Chondrocyte (in vitro differentiated cells): ENCODE measurements at regions not wholly inside any gene's neighbourhood (a gene's known extent, or its start where the extent isn't known, plus 50 kb on each side); places are given as distances from the start of the nearest gene placed in this dataset.

ENCODE experiments used
- DNase-seq: peaks from one replicate; pipeline ENCODE4 v3.0.0; 2021; ENCODE audit warnings: mixed read lengths, low spot score
- H3K27ac Mint-ChIP-seq: one replicate; pipeline ENCODE4 v1.8.0; 2021; ENCODE audit warnings: mild to moderate bottlenecking, moderate library complexity, mixed read lengths; ENCODE audit not compliant: unreplicated experiment
- H3K27me3 Mint-ChIP-seq: 2 replicates; pipeline ENCODE4 v1.8.0; 2021; ENCODE audit warnings: low read depth, mixed read lengths
- H3K36me3 Mint-ChIP-seq: 2 replicates; pipeline ENCODE4 v1.8.0; 2021; ENCODE audit warnings: low read depth, mixed read lengths
- H3K4me1 Mint-ChIP-seq: 2 replicates; pipeline ENCODE4 v1.8.0; 2021; ENCODE audit warnings: low read depth, mild to moderate bottlenecking, mixed read lengths
- H3K4me3 Mint-ChIP-seq: one replicate; pipeline ENCODE4 v1.8.0; 2021; ENCODE audit warnings: mild to moderate bottlenecking, moderate library complexity, mixed read lengths; ENCODE audit not compliant: unreplicated experiment
- H3K9me3 Mint-ChIP-seq: 2 replicates; pipeline ENCODE4 v1.8.0; 2021; ENCODE audit warnings: low read depth, mixed read lengths
- TF ChIP-seq, protein P1 (sequence below): fragments of 200-600 bp; sonication (generic); IDR thresholded peaks from 2 replicates; pipeline ENCODE4 v1.5.0; 2021; ENCODE audit warnings: antibody characterized with exemption, mild to moderate bottlenecking, moderate library complexity

DNA sequence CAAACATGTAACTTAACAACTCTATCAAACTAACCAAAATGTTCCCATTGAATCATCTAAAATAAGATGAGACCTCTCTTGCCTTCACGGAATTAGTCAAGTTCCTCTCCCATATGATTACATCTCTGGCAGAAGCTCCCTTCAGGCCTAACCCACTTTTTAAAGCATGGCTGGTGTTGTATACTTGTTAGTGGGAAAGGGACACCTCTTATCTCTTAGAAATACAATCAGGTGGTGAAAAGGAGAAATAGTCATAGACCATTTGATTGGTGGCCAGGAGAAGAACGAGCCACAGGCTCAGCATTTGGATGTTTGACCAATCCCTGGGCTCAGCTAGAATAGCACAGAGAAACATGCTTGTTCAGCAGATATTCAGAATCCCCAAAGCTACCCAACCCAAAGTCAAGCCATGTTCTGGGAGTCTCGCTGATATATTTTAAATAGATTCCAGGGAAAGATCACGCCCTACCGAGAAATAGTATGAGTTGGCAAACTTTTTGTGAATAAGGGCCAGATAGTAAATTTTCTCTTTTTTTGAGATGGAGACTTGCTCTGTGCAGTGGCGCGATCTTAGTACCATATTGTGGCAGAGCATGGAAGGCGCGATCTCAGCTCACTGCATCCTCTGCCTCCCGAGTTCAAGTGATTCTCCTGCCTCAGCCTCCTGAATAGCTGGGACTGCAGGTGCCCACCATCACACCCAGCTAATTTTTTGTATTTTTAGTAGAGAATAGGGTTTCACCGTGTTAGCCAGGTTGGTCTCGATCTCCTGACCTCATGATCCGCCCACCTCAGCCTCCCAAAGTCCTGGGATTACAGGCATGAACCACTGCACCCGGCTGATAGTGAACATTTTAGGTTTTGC lies 126.3 kb upstream of the MYLIP start:
- Mint-ChIP-seq H3K4me3 (no peak overlapping the region), H3K36me3 (no peaks in the 10 kb centered on the region), H3K27ac (no peak overlapping the region), H3K4me1 (peaks cover 3% of the 10 kb centered on the region), H3K9me3 (no peaks in the 10 kb centered on the region), H3K27me3 (peaks cover 10% of the 10 kb centered on the region)
- no peak for DNase-seq
- TF ChIP-seq, protein P1, sequence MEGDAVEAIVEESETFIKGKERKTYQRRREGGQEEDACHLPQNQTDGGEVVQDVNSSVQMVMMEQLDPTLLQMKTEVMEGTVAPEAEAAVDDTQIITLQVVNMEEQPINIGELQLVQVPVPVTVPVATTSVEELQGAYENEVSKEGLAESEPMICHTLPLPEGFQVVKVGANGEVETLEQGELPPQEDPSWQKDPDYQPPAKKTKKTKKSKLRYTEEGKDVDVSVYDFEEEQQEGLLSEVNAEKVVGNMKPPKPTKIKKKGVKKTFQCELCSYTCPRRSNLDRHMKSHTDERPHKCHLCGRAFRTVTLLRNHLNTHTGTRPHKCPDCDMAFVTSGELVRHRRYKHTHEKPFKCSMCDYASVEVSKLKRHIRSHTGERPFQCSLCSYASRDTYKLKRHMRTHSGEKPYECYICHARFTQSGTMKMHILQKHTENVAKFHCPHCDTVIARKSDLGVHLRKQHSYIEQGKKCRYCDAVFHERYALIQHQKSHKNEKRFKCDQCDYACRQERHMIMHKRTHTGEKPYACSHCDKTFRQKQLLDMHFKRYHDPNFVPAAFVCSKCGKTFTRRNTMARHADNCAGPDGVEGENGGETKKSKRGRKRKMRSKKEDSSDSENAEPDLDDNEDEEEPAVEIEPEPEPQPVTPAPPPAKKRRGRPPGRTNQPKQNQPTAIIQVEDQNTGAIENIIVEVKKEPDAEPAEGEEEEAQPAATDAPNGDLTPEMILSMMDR: no peak

DNA sequence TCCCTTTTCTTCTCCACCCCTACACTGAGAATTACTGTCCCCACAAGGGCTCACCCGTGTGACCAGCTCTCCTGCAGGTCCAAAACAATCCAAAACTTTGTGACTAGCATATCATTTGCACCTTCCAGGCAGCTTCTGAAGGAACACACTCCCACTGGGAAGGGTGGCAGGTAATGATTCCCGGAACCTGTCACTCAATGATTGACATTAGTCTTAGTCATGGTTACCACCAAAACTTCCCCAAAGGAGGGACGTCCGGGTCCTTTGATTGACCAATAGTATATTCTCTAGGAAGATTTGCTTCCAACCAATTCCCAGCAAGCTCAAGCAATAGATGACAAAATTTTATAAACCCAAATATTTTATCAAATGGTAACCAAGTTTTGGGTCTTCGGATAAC lies 127.7 kb upstream of the MYLIP start:
- Mint-ChIP-seq H3K4me3 (no peak overlapping the region), H3K4me1 (peaks cover 3% of the 10 kb centered on the region), H3K27me3 (peaks cover 7% of the 10 kb centered on the region), H3K36me3 (no peaks in the 10 kb centered on the region), H3K9me3 (no peaks in the 10 kb centered on the region), H3K27ac (no peak overlapping the region)
- TF ChIP-seq, protein P1: no peak
- DNase-seq: no peak

DNA sequence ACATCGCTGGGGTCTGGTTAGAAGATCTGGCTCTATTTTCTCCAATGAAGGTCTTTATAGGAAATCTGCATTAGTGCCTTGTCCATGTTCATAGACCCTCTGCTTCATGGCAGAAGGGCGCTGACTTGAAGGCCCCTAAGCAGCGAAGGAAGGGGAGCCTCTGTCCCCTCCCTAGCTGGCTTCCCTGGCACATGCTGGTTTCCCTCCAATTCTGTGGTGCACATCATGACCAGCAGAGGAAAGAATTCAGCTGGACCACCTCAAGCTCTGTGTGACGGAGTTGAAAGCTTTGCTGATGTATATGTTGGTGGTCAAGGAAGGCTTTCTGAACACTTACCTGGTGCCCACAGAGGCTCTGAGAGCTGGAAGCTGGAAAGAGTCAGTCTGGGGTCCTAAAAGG lies 129.7 kb upstream of the MYLIP start:
- no peak overlapping the region for H3K27ac Mint-ChIP-seq
- H3K4me1 Mint-ChIP-seq: no peaks in the 10 kb centered on the region
- TF ChIP-seq, protein P1: no peak
- H3K27me3 Mint-ChIP-seq: peaks cover 7% of the 10 kb centered on the region
- H3K4me3 Mint-ChIP-seq: no peak overlapping the region
- no peak for DNase-seq
- no peaks in the 10 kb centered on the region for H3K9me3 Mint-ChIP-seq
- no peaks in the 10 kb centered on the region for H3K36me3 Mint-ChIP-seq

DNA sequence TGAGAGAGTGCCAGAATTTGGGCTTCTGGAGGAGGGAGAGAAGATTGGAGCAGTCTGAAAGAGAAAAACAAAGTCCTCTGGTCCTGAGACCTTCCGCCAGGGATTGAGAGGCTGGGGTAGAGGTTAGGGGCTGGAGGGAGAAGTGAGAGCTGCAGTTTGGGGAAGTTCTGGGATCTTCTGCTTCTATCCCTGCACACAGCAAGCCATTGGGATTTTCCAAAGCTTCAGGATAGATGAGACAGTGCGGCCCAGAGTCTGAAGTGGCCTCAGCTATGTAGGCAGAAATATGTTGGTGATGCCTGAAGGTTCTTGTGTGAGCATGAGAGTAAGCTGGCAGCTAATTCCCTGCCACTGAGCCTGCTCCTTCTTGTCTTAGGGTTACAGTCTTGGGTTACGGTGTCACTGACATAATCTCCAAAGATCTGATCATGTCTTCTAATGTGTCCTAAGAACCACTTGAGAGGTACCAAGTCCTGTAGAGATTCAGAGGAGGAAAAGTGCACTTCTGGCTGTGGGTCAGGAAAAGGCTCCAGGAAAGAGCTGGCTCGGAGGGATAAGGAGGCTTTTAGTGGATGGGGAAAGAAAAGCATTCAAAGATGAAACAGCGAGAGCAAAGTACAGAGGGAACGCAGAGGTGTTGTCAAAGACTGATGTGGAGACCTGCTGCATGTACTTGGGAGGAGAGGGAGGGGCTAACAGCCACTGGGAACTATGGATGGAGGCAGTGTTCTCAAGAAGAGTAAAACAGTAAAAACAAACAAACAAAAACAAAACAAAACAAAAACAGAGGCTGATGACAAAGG lies 131.1 kb upstream of the MYLIP start:
- TF ChIP-seq, protein P1: no peak
- peaks cover 7% of the 10 kb centered on the region for H3K27me3 Mint-ChIP-seq
- H3K9me3 Mint-ChIP-seq: no peaks in the 10 kb centered on the region
- H3K27ac Mint-ChIP-seq: no peak overlapping the region
- no peak overlapping the region for H3K4me3 Mint-ChIP-seq
- H3K36me3 Mint-ChIP-seq: no peaks in the 10 kb centered on the region
- no peaks in the 10 kb centered on the region for H3K4me1 Mint-ChIP-seq
- DNase-seq: no peak

DNA sequence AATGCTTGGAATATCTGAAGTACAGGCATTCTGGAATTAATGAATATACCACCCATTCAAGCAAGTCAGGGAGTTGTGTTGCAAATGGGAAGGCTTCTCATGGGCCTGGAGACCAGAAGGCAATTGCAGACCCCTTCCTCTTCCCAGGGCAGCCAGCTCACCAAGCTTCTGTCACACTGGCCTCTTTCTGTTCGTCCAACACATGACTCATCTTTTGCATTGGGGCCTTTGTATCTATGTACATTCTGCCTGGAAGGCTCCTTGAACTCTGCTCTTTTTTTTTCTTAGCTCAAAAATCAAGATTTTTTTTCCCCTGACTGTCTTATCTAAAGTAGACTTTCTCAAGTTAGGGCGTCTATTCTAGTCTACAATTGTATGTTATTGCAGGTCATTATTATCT lies 132.9 kb upstream of the MYLIP start:
- H3K9me3 Mint-ChIP-seq: no peaks in the 10 kb centered on the region
- DNase-seq: no peak
- peaks cover 7% of the 10 kb centered on the region for H3K27me3 Mint-ChIP-seq
- H3K4me3 Mint-ChIP-seq: no peak overlapping the region
- no peaks in the 10 kb centered on the region for H3K36me3 Mint-ChIP-seq
- TF ChIP-seq, protein P1: no peak
- no peaks in the 10 kb centered on the region for H3K4me1 Mint-ChIP-seq
- H3K27ac Mint-ChIP-seq: no peak overlapping the region
